Hepatic stellate cell (primary cell): ENCODE measurements at regions not wholly inside any gene's neighbourhood (a gene's known extent, or its start where the extent isn't known, plus 50 kb on each side); places are given as distances from the start of the nearest gene placed in this dataset.
"Not testable (repeated sequence)": the region's sequence is repeated elsewhere in the genome, so short reads cannot be mapped to it uniquely, and the experiment has no call there.

Experiments
- DNase-seq: peaks from one replicate; pipeline ENCODE4 v3.0.0; 2011; ENCODE audit warnings: low spot score

DNA sequence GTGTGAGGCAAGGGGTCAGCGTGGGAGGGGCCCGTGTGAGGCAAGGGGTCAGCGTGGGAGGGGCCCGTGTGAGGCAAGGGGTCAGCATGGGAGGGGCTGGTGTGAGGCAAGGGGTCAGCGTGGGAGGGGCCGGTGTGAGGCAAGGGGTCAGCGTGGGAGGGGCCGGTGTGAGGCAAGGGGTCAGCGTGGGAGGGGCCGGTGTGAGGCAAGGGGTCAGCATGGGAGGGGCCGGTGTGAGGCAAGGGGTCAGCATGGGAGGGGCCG lies 119.2 kb downstream of the SEPTIN14 start:
- not testable (repeated sequence) for DNase-seq

DNA sequence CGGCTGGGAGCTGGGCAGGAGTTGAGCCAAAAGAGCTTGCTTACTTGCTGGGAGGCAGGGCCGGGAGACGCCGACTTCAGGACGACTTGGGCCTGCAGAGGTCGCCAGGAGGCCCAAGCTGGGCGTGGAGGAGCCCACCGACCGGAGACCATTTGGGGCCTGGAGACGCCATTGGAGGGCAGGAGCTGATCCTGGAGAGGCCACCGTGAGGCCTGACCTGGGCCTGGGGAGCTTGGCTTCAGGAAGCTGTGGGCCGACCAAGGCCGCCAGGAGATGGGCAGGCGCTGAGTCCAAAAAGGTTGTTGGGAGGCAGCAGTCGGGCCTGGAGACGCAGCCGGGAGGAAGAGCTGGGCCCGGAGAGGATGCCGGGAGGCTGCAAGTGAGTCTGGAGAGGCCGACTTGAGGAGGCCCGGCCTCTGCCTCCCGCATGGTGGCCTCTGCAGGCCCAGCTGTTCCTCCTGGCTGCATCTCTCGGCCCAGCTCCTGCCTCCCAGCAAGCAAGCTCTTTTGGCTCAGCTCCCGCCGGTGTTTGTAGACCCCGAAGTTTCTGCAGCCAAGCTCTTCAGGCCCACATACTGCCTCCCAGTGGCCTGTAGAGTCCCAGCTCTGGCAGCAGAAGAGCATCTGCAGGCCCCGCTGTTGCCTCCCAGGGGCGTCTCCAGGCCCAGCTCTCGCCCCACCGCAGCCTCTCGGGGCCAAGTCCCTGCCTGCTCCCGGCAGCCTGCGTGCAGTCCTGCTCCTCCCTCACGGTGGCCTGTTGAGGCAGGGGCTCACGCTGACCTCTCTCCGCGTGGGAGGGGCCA lies 119.7 kb downstream of the SEPTIN14 start:
- not testable (repeated sequence) for DNase-seq

DNA sequence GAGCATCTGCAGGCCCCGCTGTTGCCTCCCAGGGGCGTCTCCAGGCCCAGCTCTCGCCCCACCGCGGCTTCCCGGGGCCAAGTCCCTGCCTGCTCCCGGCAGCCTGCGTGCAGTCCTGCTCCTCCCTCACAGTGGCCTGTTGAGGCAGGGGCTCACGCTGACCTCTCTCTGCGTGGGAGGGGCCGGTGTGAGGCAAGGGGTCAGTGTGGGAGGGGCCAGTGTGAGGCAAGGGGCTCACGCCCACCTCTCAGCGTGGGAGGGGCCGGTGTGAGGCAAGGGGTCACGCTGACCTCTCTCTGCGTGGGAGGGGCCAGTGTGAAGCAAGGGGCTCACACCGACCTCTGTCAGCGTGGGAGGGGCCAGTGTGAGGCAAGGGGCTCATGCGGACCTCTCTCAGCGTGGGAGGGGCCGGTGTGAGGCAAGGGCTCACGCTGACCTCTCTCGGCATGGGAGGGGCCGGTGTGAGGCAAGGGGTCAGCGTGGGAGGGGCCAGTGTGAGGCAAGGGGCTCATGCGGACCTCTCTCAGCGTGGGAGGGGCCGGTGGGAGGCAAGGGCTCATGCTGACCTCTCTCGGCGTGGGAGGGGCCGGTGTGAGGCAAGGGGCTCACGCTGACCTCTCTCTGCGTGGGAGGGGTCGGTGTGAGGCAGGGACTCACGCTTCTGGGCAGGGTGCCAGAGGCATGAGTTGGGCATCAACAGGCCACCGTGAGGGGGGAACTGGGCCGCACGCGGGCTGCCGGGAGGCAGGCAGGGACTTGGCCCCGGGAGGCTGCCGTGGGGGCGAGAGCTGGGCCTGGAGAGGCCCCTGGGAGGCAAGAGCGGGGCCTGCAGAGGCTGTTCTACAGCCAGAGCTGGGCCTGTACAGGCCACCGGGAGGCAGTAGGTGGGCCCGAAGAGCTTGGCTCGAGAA lies 120.6 kb downstream of the SEPTIN14 start:
- not testable (repeated sequence) for DNase-seq

DNA sequence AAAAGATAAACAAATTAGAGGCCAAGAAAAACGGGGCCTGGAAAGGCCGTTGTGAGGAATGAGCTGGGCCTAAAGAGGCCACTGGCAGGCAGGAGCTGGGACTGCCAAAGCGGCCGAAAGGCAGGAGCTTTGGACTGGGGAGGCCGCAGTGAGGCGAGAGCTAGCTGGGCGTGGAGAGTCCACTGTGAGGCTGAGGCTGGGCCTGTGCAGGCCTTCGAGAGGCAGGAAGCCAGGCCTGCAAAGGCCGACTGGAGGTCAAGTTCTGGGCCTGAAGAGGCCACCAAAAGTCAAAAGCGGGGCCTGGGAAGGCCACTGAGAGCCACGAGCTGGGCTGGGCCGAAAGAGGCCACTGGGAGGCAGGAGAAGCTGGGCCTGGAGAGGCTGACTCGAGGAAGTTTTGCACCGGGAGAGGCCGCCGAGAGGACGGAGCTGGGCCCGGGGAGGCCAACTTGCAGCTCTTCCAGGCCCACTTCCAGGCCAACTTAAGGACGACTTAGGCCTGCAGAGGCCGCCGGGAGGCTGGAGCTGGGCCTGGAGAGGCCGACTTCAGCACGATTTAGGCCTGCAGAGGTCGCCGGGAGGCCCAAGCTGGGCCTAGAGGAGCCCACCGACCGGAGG lies 121.8 kb downstream of the SEPTIN14 start:
- DNase-seq, result not testable (repeated sequence)

DNA sequence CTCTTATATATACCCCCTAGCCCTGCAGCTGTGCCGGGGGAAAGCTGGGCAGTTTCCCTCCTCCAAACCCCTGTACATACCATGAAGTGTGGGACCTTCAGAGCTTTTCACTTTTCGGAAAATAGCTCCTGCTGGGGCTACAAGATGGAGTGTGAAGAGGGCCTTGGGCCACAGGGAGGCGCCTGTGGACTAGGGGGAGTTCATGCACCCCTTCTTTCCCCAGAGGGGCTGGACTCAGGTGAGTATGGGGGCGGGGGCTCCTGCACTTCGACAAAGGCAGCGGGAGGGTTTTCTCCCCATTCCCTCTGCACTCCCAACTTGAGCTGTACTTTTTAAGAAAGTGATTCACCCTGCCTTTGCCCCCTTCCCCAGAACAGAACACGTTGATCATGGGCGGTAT lies 122.5 kb downstream of the SEPTIN14 start:
- not testable (repeated sequence) for DNase-seq

DNA sequence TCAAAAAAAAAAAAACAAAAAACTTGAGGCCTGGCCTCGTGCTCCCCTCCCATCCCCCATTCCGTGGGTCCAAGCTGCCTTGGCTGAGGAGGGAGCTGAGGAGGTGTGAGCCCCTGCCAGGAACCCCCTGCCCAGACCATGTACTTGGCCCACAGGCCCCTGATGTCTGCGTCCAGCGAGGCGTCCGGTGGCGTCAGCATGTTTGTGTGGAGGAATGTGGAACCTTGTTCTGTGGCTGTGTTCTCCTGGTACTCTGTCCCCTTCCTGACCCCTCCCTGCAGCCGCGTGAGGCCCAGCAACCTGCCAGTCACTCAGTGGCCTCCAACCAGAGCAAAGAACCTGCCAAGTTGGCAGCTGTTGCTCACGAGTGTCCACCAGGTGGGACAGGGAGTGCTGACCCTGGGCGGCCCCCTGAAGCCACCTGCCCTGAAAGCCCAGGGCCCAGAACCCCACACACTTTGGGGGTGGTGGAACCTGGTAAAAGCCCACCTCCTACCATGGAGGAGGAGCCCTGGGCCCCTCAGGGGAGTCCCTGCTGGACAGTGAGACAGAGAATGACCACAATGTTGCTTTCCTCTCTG lies 125.8 kb downstream of the SEPTIN14 start:
- not testable (repeated sequence) for DNase-seq

- no peak for DNase-seq
Measured at GRCh38 chr7:55733241-55734140, 129.1 kb downstream of the SEPTIN14 start.

GRCh38 chr7:55731931-55732330 lies 130.6 kb downstream of the SEPTIN14 start:
- no peak for DNase-seq

DNA sequence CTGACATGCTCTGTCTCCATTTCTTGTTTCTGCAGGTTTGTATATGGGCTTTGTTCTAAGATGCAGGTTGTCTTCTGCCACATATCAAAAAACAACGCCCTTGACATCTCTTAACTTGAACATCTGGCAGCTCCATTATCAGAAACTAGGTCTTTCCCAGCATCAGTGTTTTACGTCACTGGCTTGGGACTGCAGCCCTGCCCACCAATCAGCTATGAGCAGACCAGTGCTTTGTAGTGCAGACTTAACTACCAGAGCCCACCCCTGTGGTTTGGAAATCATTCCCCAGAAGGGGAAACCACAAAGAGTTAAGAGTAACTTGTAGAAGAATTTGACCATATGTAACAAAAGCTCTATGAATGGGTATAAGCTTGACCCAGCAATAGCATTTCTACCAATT lies 132.4 kb downstream of the SEPTIN14 start:
- no peak for DNase-seq

GRCh38 chr7:55723621-55723941 lies 139.0 kb downstream of the SEPTIN14 start:
- no peak for DNase-seq

DNA sequence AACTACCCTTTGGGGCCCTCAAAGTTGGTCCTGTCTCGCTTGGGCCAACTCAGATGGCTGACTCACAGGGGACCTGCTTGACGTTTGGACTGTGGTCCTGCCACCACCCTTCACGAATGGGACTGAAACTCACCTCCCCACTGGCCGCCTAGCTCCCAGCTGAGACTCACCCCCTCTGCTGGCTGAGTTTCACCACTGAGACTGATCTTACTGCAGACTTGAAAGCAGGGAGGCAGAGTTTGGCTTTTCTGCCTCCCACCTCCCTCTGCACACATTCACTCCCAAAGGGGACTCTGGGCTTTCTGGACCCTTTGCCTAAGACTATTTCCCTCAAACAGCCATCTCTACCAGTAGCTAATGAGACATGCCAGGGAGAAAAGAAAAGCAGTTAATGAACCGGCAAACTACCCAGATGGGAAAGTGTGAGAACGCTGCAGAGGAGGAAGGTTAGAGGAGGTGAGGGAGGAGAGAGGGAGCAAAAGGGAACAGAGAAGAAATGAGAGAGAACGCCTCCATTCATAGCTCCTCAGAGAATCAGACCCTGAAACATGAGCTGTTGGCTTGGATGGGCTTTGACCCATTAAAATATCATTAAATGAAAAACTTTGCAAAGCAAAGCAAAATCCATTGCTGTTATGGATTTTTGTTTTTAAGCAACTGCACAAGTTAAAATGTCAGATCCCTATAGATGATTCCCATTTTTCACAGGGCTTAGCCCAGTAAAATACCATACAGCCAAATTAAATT lies 139.5 kb downstream of the SEPTIN14 start:
- DNase-seq, result not testable (repeated sequence)

- not testable (repeated sequence) for DNase-seq
Measured at GRCh38 chr7:55721004-55721403, 141.5 kb downstream of the SEPTIN14 start.

DNA sequence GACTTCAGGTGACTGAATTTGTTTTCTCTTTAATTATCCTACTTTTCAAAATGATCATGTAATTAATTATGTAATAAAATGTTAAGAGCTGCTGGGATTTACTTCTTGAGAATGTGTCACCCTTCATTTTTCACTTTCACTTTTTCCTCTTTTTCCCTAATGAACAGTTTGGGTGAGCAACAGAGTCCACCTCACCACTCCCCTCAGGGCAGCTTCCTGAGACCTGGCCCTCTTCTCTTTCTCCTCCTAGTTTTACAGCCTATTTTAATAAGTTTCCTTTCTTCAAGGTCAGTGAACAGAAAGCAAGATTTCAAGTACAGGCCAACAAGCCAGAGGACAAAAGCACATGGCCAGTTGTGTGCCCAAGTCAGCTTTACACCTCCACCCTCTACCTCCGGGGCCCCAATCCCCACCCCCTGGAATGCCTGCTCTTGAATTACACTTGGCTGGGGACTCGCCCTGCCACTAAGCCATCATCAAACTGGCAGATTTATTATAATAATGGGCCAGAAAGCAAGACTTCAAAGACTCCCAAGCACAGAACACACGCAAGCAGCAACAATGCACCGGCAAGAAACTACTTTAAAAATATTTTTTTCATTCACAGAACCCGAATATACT lies 143.1 kb upstream of the VOPP1 start:
- not testable (repeated sequence) for DNase-seq

DNA sequence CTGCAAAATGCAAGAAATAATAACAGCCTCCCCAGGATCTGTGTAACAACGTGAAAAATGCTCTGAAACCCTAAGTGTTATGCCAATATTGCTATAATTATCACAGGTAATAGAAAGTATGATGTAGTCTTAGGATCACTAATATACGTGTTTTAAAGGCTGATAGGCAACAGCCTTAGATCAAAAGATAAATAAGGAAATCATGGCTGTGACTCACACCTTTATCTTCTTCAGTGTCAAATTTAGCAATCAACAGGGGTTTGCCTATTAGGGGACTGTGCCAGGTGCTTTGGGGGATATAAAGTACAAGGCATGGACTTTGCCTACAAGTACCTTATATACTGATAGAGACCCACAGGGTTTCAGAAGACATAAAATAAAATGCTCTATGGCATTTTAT lies 142.1 kb upstream of the VOPP1 start:
- DNase-seq, result not testable (repeated sequence)

DNA sequence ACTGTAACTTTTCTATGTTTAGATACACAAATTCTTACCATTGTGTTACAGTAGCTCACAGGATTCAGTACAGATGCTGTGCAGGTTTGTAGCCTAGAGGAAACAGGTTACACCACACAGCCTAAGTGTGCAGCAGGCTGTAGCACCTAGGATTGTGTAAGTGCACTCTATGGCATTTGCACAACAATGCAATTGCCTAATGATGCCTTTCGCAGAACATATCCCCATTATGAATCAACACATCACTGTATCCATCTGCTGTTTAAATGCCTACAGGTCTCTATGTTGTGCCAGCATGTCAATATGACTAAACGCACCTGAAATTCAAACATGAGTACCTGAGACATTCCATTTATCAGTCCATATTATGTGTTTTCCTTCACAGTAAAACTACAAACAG lies 138.0 kb upstream of the VOPP1 start:
- not testable (repeated sequence) for DNase-seq

DNA sequence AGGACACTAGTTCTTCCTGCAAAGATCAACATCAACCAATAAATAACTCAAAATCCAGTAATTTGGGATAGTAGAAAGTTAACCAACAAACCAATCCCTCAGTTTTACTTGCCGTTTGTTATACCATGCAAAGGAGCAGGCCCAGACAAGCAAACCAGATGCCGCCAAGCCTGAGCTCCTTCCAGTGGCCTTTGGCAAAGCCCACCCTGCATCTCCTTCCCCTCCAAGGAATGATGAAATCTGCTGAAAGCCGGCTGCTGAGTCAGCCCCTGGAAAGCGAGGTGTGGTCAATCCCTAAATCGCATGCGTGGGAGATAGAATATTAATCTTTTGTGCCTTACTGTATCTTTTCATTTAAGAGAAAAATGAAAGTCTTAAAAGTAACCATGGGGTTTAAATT lies 135.7 kb upstream of the VOPP1 start:
- not testable (repeated sequence) for DNase-seq

- not testable (repeated sequence) for DNase-seq
Measured at GRCh38 chr7:55707410-55707809, 135.1 kb upstream of the VOPP1 start.

DNA sequence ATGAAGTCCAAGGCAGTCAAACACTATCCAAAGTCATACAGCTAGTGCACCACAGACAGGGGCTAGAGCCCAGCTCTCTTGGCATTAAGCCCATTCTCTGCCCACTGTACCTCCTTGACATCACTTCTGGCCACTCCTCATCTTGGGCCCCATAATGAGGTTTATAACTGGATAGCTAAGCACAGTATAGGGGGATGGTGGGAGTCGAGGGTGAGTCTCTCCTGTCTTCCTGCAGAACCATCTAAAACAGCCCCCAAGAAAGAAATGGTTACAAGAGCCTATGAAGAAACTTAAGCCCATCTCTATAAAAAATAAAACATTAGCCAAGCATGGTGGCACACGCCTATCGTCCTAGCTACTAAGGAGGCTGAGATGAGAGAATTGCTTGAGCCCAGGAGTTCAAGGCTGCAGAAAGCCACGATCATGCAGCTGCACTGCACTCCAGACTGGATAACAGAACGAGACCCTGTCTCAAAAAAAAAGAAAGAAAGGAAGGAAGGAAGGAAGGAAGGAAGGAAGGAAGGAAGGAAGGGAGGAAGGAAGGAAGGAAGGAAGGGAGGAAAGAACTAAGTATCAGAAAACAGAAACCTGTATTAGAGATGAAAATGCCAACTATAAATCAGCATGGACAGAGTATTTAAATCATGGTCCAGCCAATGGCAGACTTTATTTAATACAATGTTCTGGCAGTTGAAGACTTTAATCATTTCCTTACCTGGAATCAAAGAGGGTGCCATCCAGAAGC lies 134.3 kb upstream of the VOPP1 start:
- DNase-seq, result not testable (repeated sequence)

GRCh38 chr7:55705728-55706450 lies 133.6 kb upstream of the VOPP1 start:
- not testable (repeated sequence) for DNase-seq
